WTC11 (cell line): ENCODE measurements at regions not wholly inside any gene's neighbourhood (a gene's known extent, or its start where the extent isn't known, plus 50 kb on each side); places are given as distances from the start of the nearest gene placed in this dataset.

ENCODE experiments used
- ATAC-seq: fragments of 200-7000 bp; cut with Tn5 transposase; 2 replicates; pipeline ENCODE4 v1.10.0; 2021; ENCODE audit warnings: mild to moderate bottlenecking, moderate library complexity
- CTCF ChIA-PET: fragments of 300-600 bp; sonication (Branson Sonifier 250); formaldehyde crosslinking; loops from one replicate; lab custom pipeline; 2021; ENCODE audit warnings: antibody characterized with exemption; lab: Charles Lee
- POLR2A ChIA-PET: fragments of 350-600 bp; sonication (Branson Sonifier 250); formaldehyde crosslinking; loops from one replicate; lab custom pipeline; 2021; ENCODE audit warnings: antibody characterized with exemption; lab: Charles Lee
- DNase-seq: peaks from one replicate; pipeline ENCODE4 v3.0.0; 2021; ENCODE audit warnings: low spot score
- H3K27ac Mint-ChIP-seq: 2 replicates; pipeline ENCODE4 v1.8.0; 2021; ENCODE audit warnings: mixed read lengths
- H3K27me3 Mint-ChIP-seq: 2 replicates; pipeline ENCODE4 v1.8.0; 2021; ENCODE audit warnings: low read depth, mild to moderate bottlenecking, moderate library complexity, mixed read lengths
- H3K36me3 Mint-ChIP-seq: 2 replicates; pipeline ENCODE4 v1.8.0; 2021; ENCODE audit warnings: mixed read lengths
- H3K4me1 Mint-ChIP-seq: 2 replicates; pipeline ENCODE4 v1.8.0; 2022; ENCODE audit warnings: mixed read lengths
- H3K4me3 Mint-ChIP-seq: 2 replicates; pipeline ENCODE4 v1.8.0; 2021; ENCODE audit warnings: mild to moderate bottlenecking, moderate library complexity, mixed read lengths
- H3K9me3 Mint-ChIP-seq: 2 replicates; pipeline ENCODE4 v1.8.0; 2021; ENCODE audit warnings: mixed read lengths
- CBFB ChIP-seq: sonication (generic); formaldehyde crosslinking; IDR thresholded peaks from 2 replicates; pipeline ENCODE4 v1.8.1; 2022; ENCODE audit warnings: mild to moderate bottlenecking, low read depth, missing genetic modification reagents
- CTCF ChIP-seq: fragments of 200-600 bp; IDR thresholded peaks from 2 replicates; pipeline ENCODE4 v1.8.0; 2022; ENCODE audit warnings: antibody characterized with exemption
- FOXP1 ChIP-seq: sonication (generic); formaldehyde crosslinking; IDR thresholded peaks from 2 replicates; pipeline ENCODE4 v1.8.0; 2022; ENCODE audit warnings: missing genetic modification reagents, mild to moderate bottlenecking, moderate library complexity, borderline replicate concordance
- GABPB1 ChIP-seq: sonication (generic); formaldehyde crosslinking; IDR thresholded peaks from 2 replicates; pipeline ENCODE4 v1.8.1; 2023; ENCODE audit warnings: mild to moderate bottlenecking, missing genetic modification reagents
- JAZF1 ChIP-seq: fragments of 250-450 bp; sonication (Bioruptor Pico); IDR thresholded peaks from 2 replicates; pipeline ENCODE4 v1.9.0; 2021; ENCODE audit warnings: moderate library complexity, mild to moderate bottlenecking, inconsistent platforms
- KAT7 ChIP-seq: sonication (generic); formaldehyde crosslinking; IDR thresholded peaks from 2 replicates; pipeline ENCODE4 v1.8.1; 2023; ENCODE audit warnings: missing genetic modification reagents, mild to moderate bottlenecking, borderline replicate concordance
- MYBL2 ChIP-seq: sonication (generic); formaldehyde crosslinking; IDR thresholded peaks from 2 replicates; pipeline ENCODE4 v1.8.1; 2023; ENCODE audit warnings: mild to moderate bottlenecking, moderate library complexity, missing genetic modification reagents
- NFATC4 ChIP-seq: fragments of 250-450 bp; sonication (Bioruptor Pico); IDR thresholded peaks from 2 replicates; pipeline ENCODE4 v1.9.0; 2021; ENCODE audit warnings: mild to moderate bottlenecking
- PRDM15 ChIP-seq: sonication (generic); formaldehyde crosslinking; IDR thresholded peaks from 2 replicates; pipeline ENCODE4 v1.8.0; 2022; ENCODE audit warnings: missing genetic modification reagents
- PREB ChIP-seq: sonication (generic); formaldehyde crosslinking; IDR thresholded peaks from 2 replicates; pipeline ENCODE4 v1.8.1; 2022; ENCODE audit warnings: mild to moderate bottlenecking, missing genetic modification reagents, moderate library complexity, borderline replicate concordance
- PRRX2 ChIP-seq: fragments of 250-450 bp; sonication (Bioruptor Pico); IDR thresholded peaks from 2 replicates; pipeline ENCODE4 v1.8.0; 2021; ENCODE audit warnings: mild to moderate bottlenecking
- RELA ChIP-seq: sonication (generic); formaldehyde crosslinking; IDR thresholded peaks from 2 replicates; pipeline ENCODE4 v1.8.1; 2022; ENCODE audit warnings: missing genetic modification reagents, mild to moderate bottlenecking, borderline replicate concordance
- SMAD3 ChIP-seq: sonication (generic); formaldehyde crosslinking; IDR thresholded peaks from 2 replicates; pipeline ENCODE4 v1.8.0; 2022; ENCODE audit warnings: missing genetic modification reagents, mild to moderate bottlenecking, borderline replicate concordance
- SOX15 ChIP-seq: fragments of 250-450 bp; sonication (Bioruptor Pico); IDR thresholded peaks from 2 replicates; pipeline ENCODE4 v1.9.0; 2021; ENCODE audit warnings: mild to moderate bottlenecking
- STAT6 ChIP-seq: sonication (generic); formaldehyde crosslinking; conservative IDR thresholded peaks from 2 replicates; pipeline ENCODE4 v1.8.1; 2023; ENCODE audit warnings: mild to moderate bottlenecking, low read depth, missing genetic modification reagents, moderate library complexity
- ZBTB43 ChIP-seq: sonication (generic); formaldehyde crosslinking; IDR thresholded peaks from 2 replicates; pipeline ENCODE4 v1.8.1; 2023; ENCODE audit warnings: mild to moderate bottlenecking, missing genetic modification reagents
- ZNF121 ChIP-seq: sonication (generic); formaldehyde crosslinking; IDR thresholded peaks from 2 replicates; pipeline ENCODE4 v1.8.0; 2023; ENCODE audit warnings: missing genetic modification reagents
- ZNF219 ChIP-seq: sonication (generic); formaldehyde crosslinking; IDR thresholded peaks from 2 replicates; pipeline ENCODE4 v1.8.0; 2023; ENCODE audit warnings: missing genetic modification reagents, mild to moderate bottlenecking, borderline replicate concordance
- ZNF263 ChIP-seq: sonication (generic); formaldehyde crosslinking; IDR thresholded peaks from 2 replicates; pipeline ENCODE4 v1.8.1; 2022; ENCODE audit warnings: low read depth, mild to moderate bottlenecking, moderate library complexity, missing genetic modification reagents
- ZNF281 ChIP-seq: sonication (generic); formaldehyde crosslinking; IDR thresholded peaks from 2 replicates; pipeline ENCODE4 v1.8.0; 2023; ENCODE audit warnings: mild to moderate bottlenecking, missing genetic modification reagents
- ZSCAN18 ChIP-seq: fragments of 250-450 bp; sonication (Bioruptor Pico); IDR thresholded peaks from 2 replicates; pipeline ENCODE4 v2.1.2; 2022; ENCODE audit warnings: mild to moderate bottlenecking, moderate library complexity

GRCh38 chr2:226228080-226228479 is 571.5 kb downstream of the IRS1 start:
- ATAC-seq (no peak), DNase-seq (no peak)
- H3K27ac Mint-ChIP-seq, result no peak overlapping the region
- ChIA-PET POLR2A (no interaction called here), CTCF (no interaction called here)
- no peak overlapping the region for H3K4me3 Mint-ChIP-seq
- no peak for TF ChIP-seq ZNF219 (CRISPR knock-in tag)
- no peak for TF ChIP-seq PRRX2 (CRISPR knock-in tag)
- TF ChIP-seq MYBL2 (CRISPR knock-in tag), result no peak
- no peak for TF ChIP-seq ZNF263 (CRISPR knock-in tag)
- TF ChIP-seq PREB (CRISPR knock-in tag), result no peak
- no peak for TF ChIP-seq RELA (CRISPR knock-in tag)
- TF ChIP-seq ZSCAN18 (CRISPR knock-in tag), result no peak
- H3K27me3 Mint-ChIP-seq, result no peaks in the 10 kb centered on the region
- no peaks in the 10 kb centered on the region for H3K4me1 Mint-ChIP-seq
- no peaks in the 10 kb centered on the region; the same call in 1 of the 2 replicates for H3K9me3 Mint-ChIP-seq
- no peaks in the 10 kb centered on the region for H3K36me3 Mint-ChIP-seq

- Mint-ChIP-seq H3K9me3 (no peaks in the 10 kb centered on the region; the same call in 1 of the 2 replicates), H3K27me3 (no peaks in the 10 kb centered on the region), H3K36me3 (no peaks in the 10 kb centered on the region), H3K4me1 (no peaks in the 10 kb centered on the region), H3K27ac (no peak overlapping the region), H3K4me3 (no peak overlapping the region)
- ChIA-PET CTCF (no interaction called here), POLR2A (no interaction called here)
- no peak for ATAC-seq
- no peak for DNase-seq
- no peak for TF ChIP-seq STAT6 (CRISPR knock-in tag)
- TF ChIP-seq CBFB (CRISPR knock-in tag), result no peak
- TF ChIP-seq MYBL2 (CRISPR knock-in tag), result no peak
- no peak for TF ChIP-seq ZNF121 (CRISPR knock-in tag)
- TF ChIP-seq FOXP1 (CRISPR knock-in tag), result no peak
- TF ChIP-seq ZBTB43 (CRISPR knock-in tag), result no peak
- TF ChIP-seq KAT7 (CRISPR knock-in tag), result no peak
- TF ChIP-seq SOX15, result no peak
- no peak for TF ChIP-seq GABPB1 (CRISPR knock-in tag)
- no peak for TF ChIP-seq RELA (CRISPR knock-in tag)
- no peak for TF ChIP-seq JAZF1 (CRISPR knock-in tag)
- TF ChIP-seq NFATC4 (CRISPR knock-in tag), result no peak
- no peak for TF ChIP-seq CTCF
- no peak for TF ChIP-seq PRDM15 (CRISPR knock-in tag)
- TF ChIP-seq SMAD3 (CRISPR knock-in tag), result no peak
- no peak for TF ChIP-seq ZNF281 (CRISPR knock-in tag)
Observed at GRCh38 chr2:226227341-226227740, 572.3 kb downstream of the IRS1 start.
